OCI-LY1 (cell line): ENCODE measurements at regions not wholly inside any gene's neighbourhood (a gene's known extent, or its start where the extent isn't known, plus 50 kb on each side); places are given as distances from the start of the nearest gene placed in this dataset.

ENCODE experiments used
- H2AFZ ChIP-seq: fragments of 200-600 bp; sonication (generic), shearing (Covaris generic); 2 replicates; pipeline ENCODE4 v1.6.0; 2014; ENCODE audit warnings: antibody characterized with exemption, mild to moderate bottlenecking, low read length
- H3F3A ChIP-seq: fragments of 200-600 bp; sonication (generic), shearing (Covaris generic); 2 replicates; pipeline ENCODE4 v1.6.0; 2014; ENCODE audit warnings: mild to moderate bottlenecking, antibody characterized with exemption, low read length, moderate library complexity; ENCODE audit not compliant: insufficient read depth
- H3K27ac ChIP-seq: fragments of 200-600 bp; sonication (generic); 2 replicates; pipeline ENCODE4 v1.5.1; 2014; ENCODE audit warnings: low read length, mixed run types, mild to moderate bottlenecking, low read depth; ENCODE audit not compliant: poor library complexity, severe bottlenecking
- H3K27me3 ChIP-seq: fragments of 200-600 bp; sonication (generic); 2 replicates; pipeline ENCODE4 v1.6.0; 2014; ENCODE audit warnings: antibody characterized with exemption, mild to moderate bottlenecking, low read length, moderate library complexity; ENCODE audit not compliant: insufficient read depth
- H3K36me3 ChIP-seq: fragments of 200-600 bp; sonication (generic); 2 replicates; pipeline ENCODE4 v1.6.1; 2014; ENCODE audit warnings: mild to moderate bottlenecking, antibody characterized with exemption, low read length, moderate library complexity, mixed read lengths; ENCODE audit not compliant: insufficient read depth
- H3K4me1 ChIP-seq: fragments of 200-600 bp; sonication (generic); 2 replicates; pipeline ENCODE4 v1.5.1; 2014; ENCODE audit warnings: mild to moderate bottlenecking, low read length, moderate library complexity; ENCODE audit not compliant: insufficient read depth, severe bottlenecking
- H3K4me2 ChIP-seq: fragments of 200-600 bp; sonication (generic), shearing (Covaris generic); 2 replicates; pipeline ENCODE4 v1.6.1; 2014; ENCODE audit warnings: low read length
- H3K4me3 ChIP-seq: fragments of 200-600 bp; sonication (generic); 2 replicates; pipeline ENCODE4 v1.5.1; 2014; ENCODE audit warnings: low read length, low read depth, mild to moderate bottlenecking, mixed read lengths; ENCODE audit not compliant: poor library complexity, severe bottlenecking
- H3K79me2 ChIP-seq: fragments of 200-600 bp; shearing (Covaris generic); 2 replicates; pipeline ENCODE4 v1.6.1; 2016; ENCODE audit warnings: mixed run types, low read length, mixed read lengths; ENCODE audit not compliant: insufficient read depth
- H3K9ac ChIP-seq: fragments of 200-600 bp; sonication (generic), shearing (Covaris generic); 2 replicates; pipeline ENCODE4 v1.6.1; 2014; ENCODE audit warnings: mild to moderate bottlenecking, low read length, mixed read lengths
- H3K9me2 ChIP-seq: fragments of 200-600 bp; sonication (generic), shearing (Covaris generic); 2 replicates; pipeline ENCODE4 v1.6.1; 2014; ENCODE audit warnings: low read depth, mild to moderate bottlenecking, low read length, mixed read lengths
- H3K9me3 ChIP-seq: fragments of 200-600 bp; shearing (Covaris generic); 2 replicates; pipeline ENCODE4 v1.6.1; 2014; ENCODE audit warnings: low read length, mixed read lengths
- H4K20me1 ChIP-seq: fragments of 200-600 bp; sonication (generic), shearing (Covaris generic); 2 replicates; pipeline ENCODE4 v1.6.0; 2016; ENCODE audit warnings: mild to moderate bottlenecking, low read length; ENCODE audit not compliant: insufficient read depth
- CTCF ChIP-seq: fragments of 200-600 bp; sonication (generic), shearing (Covaris generic); IDR thresholded peaks from 2 replicates; pipeline ENCODE4 v1.5.1; 2017; ENCODE audit warnings: mild to moderate bottlenecking, antibody characterized with exemption, low read length, moderate library complexity, mixed read lengths
- EZH2 ChIP-seq: fragments of 200-600 bp; sonication (generic), shearing (Covaris generic); IDR thresholded peaks from 2 replicates; pipeline ENCODE4 v1.8.0; 2017; ENCODE audit warnings: borderline replicate concordance, mixed run types, mild to moderate bottlenecking, antibody characterized with exemption, low read length, moderate library complexity, mixed read lengths

- no peaks in the 10 kb centered on the region for H4K20me1 ChIP-seq
- H3K79me2 ChIP-seq, result no peaks in the 10 kb centered on the region
- no peaks in the 10 kb centered on the region for H3K9me3 ChIP-seq
- no peak overlapping the region for H2AFZ ChIP-seq
- H3K27ac ChIP-seq, result no peak overlapping the region
- TF ChIP-seq EZH2 (no peak), CTCF (peak; percentile 20; the same call in 1 of the 2 replicates)
- no peaks in the 10 kb centered on the region for H3F3A ChIP-seq
- no peaks in the 10 kb centered on the region for H3K27me3 ChIP-seq
- no peaks in the 10 kb centered on the region for H3K9me2 ChIP-seq
- no peak overlapping the region for H3K9ac ChIP-seq
- H3K36me3 ChIP-seq, result no peaks in the 10 kb centered on the region
- no peak overlapping the region for H3K4me2 ChIP-seq
- H3K4me3 ChIP-seq, result no peak overlapping the region
- no peaks in the 10 kb centered on the region for H3K4me1 ChIP-seq
Measured at GRCh38 chr2:52810460-52810859, 957.1 kb upstream of the CHAC2 start.

GRCh38 chr2:52805901-52806410, 961.6 kb upstream of the CHAC2 start:
- no peak overlapping the region for H3K4me3 ChIP-seq
- no peak for TF ChIP-seq EZH2
- TF ChIP-seq CTCF, result no peak
- no peak overlapping the region for H3K4me2 ChIP-seq

DNA sequence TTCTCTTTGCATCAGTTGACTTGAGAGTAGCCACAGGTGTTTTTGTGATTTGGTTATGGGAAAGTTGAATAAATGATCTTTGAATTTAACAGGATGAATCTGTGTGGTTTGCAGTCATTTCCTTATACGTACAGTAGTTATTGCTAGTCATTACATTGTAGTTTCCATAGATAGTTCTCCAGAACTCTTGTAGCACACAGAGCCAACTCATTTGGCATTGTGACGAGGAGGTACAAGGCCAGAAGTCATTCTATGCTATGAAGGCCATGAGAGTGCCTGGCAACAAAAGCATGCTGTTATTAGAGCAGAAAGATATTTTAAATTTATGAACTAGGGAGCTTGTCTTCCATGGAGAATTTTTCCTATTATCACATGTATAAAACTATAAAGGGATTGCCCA, 973.0 kb upstream of the CHAC2 start:
- no peaks in the 10 kb centered on the region for H3F3A ChIP-seq
- no peaks in the 10 kb centered on the region for H3K4me1 ChIP-seq
- no peaks in the 10 kb centered on the region for H3K36me3 ChIP-seq
- no peak overlapping the region for H3K4me2 ChIP-seq
- no peaks in the 10 kb centered on the region for H3K9me2 ChIP-seq
- H3K9ac ChIP-seq, result no peak overlapping the region
- no peaks in the 10 kb centered on the region for H4K20me1 ChIP-seq
- no peaks in the 10 kb centered on the region for H3K27me3 ChIP-seq
- H3K27ac ChIP-seq, result no peak overlapping the region
- H3K4me3 ChIP-seq, result no peak overlapping the region
- no peaks in the 10 kb centered on the region for H3K9me3 ChIP-seq
- TF ChIP-seq EZH2 (no peak), CTCF (no peak)
- H2AFZ ChIP-seq, result no peak overlapping the region
- H3K79me2 ChIP-seq, result no peaks in the 10 kb centered on the region

More at GRCh38 chr2:52805901-52806410, 961.6 kb upstream of the CHAC2 start:
- Histone ChIP-seq H3K27me3 (no peaks in the 10 kb centered on the region), H3F3A (no peaks in the 10 kb centered on the region), H3K79me2 (no peaks in the 10 kb centered on the region), H3K27ac (no peak overlapping the region), H4K20me1 (no peaks in the 10 kb centered on the region), H3K9ac (no peak overlapping the region), H2AFZ (no peak overlapping the region), H3K9me3 (no peaks in the 10 kb centered on the region), H3K4me1 (no peaks in the 10 kb centered on the region), H3K9me2 (no peaks in the 10 kb centered on the region), H3K36me3 (no peaks in the 10 kb centered on the region)
